GM12874 (cell line): ENCODE measurements at regions not wholly inside any gene's neighbourhood (a gene's known extent, or its start where the extent isn't known, plus 50 kb on each side); places are given as distances from the start of the nearest gene placed in this dataset.

Experiments
- CTCF ChIP-seq: IDR thresholded peaks from 2 replicates; pipeline ENCODE4 v1.5.1; 2011; ENCODE audit warnings: low read depth, mild to moderate bottlenecking, control low read depth, low read length, moderate library complexity; ENCODE audit not compliant: insufficient read depth

GRCh38 chr22:26903030-26903856, 245.9 kb downstream of the MIAT start:
- TF ChIP-seq CTCF: no peak

GRCh38 chr22:26904483-26904882, 247.1 kb downstream of the MIAT start:
- no peak for TF ChIP-seq CTCF

GRCh38 chr22:26905076-26905475, 247.7 kb downstream of the MIAT start:
- TF ChIP-seq CTCF: no peak

- TF ChIP-seq CTCF: no peak
Measured at GRCh38 chr22:26905640-26906039, 248.3 kb downstream of the MIAT start.

GRCh38 chr22:26906464-26906863, 249.1 kb downstream of the MIAT start:
- no peak for TF ChIP-seq CTCF

GRCh38 chr22:26907366-26907765, 250.0 kb downstream of the MIAT start:
- no peak for TF ChIP-seq CTCF

- no peak for TF ChIP-seq CTCF
Measured at GRCh38 chr22:26910845-26911244, 253.5 kb downstream of the MIAT start.
